Endothelial cell of umbilical vein (primary cell): ENCODE measurements at regions not wholly inside any gene's neighbourhood (a gene's known extent, or its start where the extent isn't known, plus 50 kb on each side); places are given as distances from the start of the nearest gene placed in this dataset.

Source experiments
- EZH2 ChIP-seq: IDR thresholded peaks from 2 replicates; pipeline ENCODE4 v1.6.1; 2012; ENCODE audit warnings: borderline replicate concordance, low read depth, mild to moderate bottlenecking, moderate library complexity, low read length, inconsistent platforms; ENCODE audit not compliant: severe bottlenecking
- POLR2A ChIP-seq: IDR thresholded peaks from 2 replicates; pipeline ENCODE4 v1.6.1; 2012; ENCODE audit warnings: low read depth, mild to moderate bottlenecking, control low read depth, low read length
- TF ChIP-seq, protein P1 (sequence below): IDR thresholded peaks from 2 replicates; pipeline ENCODE4 v1.6.1; 2011; ENCODE audit not compliant: insufficient read depth, insufficient read length

GRCh38 chr6:71209626-71210025 is 79.0 kb upstream of the OGFRL1 start:
- TF ChIP-seq POLR2A (no peak), EZH2 (no peak)
- TF ChIP-seq, protein P1, sequence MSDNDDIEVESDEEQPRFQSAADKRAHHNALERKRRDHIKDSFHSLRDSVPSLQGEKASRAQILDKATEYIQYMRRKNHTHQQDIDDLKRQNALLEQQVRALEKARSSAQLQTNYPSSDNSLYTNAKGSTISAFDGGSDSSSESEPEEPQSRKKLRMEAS, result no peak
